ENCODE measurements at regions not wholly inside any gene's neighbourhood (a gene's known extent, or its start where the extent isn't known, plus 50 kb on each side); places are given as distances from the start of the nearest gene placed in this dataset.

DNA sequence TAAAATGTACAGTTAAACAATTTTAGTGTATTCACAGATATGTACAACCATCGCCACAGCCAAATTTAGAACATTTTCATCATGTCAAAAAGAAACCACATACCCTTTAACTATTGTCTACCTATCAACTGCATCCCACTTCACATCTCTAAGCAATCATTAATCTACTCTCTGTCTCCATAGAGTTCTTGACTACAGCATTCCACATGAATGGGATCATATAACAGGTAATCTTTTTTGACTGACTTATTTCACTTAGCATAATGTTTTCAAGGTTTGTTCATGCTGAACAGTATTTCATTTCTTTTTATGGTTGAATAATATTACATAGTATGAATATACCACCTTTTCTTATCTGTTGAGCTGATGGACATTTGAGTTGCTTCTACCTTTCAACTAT is 281.4 kb upstream of the EDA2R start:
- no peak for TF ChIP-seq EP300 (IDR thresholded peaks at IDR 0.05)
- no peak for TF ChIP-seq POLR2A (IDR thresholded peaks at IDR 0.05)
- TF ChIP-seq, protein P1, sequence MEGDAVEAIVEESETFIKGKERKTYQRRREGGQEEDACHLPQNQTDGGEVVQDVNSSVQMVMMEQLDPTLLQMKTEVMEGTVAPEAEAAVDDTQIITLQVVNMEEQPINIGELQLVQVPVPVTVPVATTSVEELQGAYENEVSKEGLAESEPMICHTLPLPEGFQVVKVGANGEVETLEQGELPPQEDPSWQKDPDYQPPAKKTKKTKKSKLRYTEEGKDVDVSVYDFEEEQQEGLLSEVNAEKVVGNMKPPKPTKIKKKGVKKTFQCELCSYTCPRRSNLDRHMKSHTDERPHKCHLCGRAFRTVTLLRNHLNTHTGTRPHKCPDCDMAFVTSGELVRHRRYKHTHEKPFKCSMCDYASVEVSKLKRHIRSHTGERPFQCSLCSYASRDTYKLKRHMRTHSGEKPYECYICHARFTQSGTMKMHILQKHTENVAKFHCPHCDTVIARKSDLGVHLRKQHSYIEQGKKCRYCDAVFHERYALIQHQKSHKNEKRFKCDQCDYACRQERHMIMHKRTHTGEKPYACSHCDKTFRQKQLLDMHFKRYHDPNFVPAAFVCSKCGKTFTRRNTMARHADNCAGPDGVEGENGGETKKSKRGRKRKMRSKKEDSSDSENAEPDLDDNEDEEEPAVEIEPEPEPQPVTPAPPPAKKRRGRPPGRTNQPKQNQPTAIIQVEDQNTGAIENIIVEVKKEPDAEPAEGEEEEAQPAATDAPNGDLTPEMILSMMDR (IDR thresholded peaks at IDR 0.05), result no peak
- no peak for TF ChIP-seq POLR2AphosphoS5 (IDR thresholded peaks at IDR 0.05)
- Histone ChIP-seq H3K4me1 (no peaks in the 10 kb centered on the region), H3K27ac (no peak overlapping the region), H3K36me3 (no peaks in the 10 kb centered on the region), H3K27me3 (no peaks in the 10 kb centered on the region), H3K9me3 (no peaks in the 10 kb centered on the region), H3K4me3 (no peak overlapping the region)
- WGBS, 2 donors (ENCODE audit: low coverage in 1 of 2), result 74 to 91% methylated on average over 1 of the region's 1 CpG
- no peak for ATAC-seq

DNA sequence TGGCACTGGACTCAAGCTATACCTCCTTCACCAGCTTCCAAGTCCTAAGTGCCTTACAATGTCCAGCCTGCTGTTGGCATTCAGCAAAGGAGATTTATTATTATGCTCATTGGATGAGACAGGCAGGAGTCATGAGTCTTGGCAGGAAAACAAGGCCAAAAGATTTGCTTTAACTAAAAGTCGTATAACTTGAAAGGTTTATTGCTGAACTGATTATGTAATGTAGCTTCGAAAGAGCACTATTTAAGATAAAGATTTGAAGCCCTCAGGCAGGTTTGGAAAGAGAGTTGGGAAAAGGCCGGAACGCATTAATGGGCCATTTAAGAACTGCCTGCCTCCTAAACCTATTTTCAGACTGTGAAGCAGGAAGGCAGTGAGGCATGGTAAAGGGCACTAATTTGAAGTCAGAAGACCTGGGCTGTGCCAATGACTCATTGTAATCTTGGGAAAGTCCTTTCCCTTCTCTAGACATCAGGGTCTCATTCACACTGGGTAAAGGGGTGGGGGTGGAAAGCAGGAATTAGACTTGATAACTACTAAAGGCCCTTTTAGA is 280.5 kb upstream of the EDA2R start:
- Histone ChIP-seq H3K36me3 (no peaks in the 10 kb centered on the region), H3K27me3 (no peaks in the 10 kb centered on the region), H3K27ac (no peak overlapping the region), H3K4me1 (no peaks in the 10 kb centered on the region), H3K4me3 (no peak overlapping the region), H3K9me3 (no peaks in the 10 kb centered on the region)
- no peak for ATAC-seq
- 39 to 100% methylated on average over 1 to 2 of the region's 4 CpGs for WGBS, 2 donors (ENCODE audit: low coverage in 1 of 2)
- TF ChIP-seq POLR2AphosphoS5 (IDR thresholded peaks at IDR 0.05) (no peak), POLR2A (IDR thresholded peaks at IDR 0.05) (no peak), EP300 (IDR thresholded peaks at IDR 0.05) (no peak)
- TF ChIP-seq, protein P1 (IDR thresholded peaks at IDR 0.05), result no peak

DNA sequence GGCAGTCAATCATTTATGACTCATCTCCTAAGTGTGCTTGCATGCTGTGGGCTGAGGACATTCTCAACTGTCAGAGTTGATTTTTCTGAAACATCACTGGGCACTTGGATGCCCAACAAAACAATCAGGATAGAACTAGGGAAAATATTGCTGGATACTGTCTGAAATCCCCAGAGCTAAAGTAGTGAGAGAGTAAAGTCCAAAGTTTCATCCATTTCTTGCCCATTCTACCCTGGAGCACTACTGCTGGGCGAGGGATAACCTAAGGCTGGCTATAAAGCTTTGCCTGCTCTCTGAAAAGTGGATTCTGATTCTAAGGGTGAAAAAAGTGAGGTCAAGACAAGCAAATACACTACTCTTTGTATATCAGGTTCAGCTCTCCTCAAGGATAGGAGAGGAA is 279.6 kb upstream of the EDA2R start:
- ATAC-seq, result no peak
- TF ChIP-seq POLR2A (IDR thresholded peaks at IDR 0.05), result no peak
- TF ChIP-seq, protein P1 (IDR thresholded peaks at IDR 0.05), result no peak
- TF ChIP-seq POLR2AphosphoS5 (IDR thresholded peaks at IDR 0.05), result no peak
- TF ChIP-seq EP300 (IDR thresholded peaks at IDR 0.05), result no peak
- H3K4me1 ChIP-seq, result no peaks in the 10 kb centered on the region
- no peaks in the 10 kb centered on the region for H3K36me3 ChIP-seq
- no peak overlapping the region for H3K27ac ChIP-seq
- no peaks in the 10 kb centered on the region for H3K9me3 ChIP-seq
- no peak overlapping the region for H3K4me3 ChIP-seq
- H3K27me3 ChIP-seq, result no peaks in the 10 kb centered on the region
- no CpG with 5 or more reads among the region's 1 CpG for WGBS, 2 donors (ENCODE audit: low coverage in 1 of 2)

DNA sequence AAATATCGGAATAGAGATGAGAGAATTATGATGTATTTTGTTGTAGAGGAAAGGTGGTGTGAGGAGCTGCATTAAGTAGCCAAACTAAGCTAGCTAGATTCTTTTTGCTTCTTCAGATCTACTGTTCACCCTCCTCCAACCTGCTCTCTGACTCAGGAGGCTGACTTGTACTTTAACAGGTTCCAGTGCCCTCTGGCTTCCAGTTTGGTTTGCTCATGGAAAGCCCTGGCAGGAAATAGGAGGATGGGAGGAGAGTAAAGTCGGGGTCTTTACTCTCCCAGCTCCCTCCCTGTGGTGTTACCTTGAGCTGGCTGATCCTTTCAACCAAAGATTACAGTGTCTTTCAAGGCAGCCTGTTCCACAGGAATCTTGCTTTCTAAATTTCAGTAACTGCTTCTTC is 277.0 kb upstream of the EDA2R start:
- 50 to 75% methylated on average over 1 to 2 of the region's 2 CpGs for WGBS, 2 donors (ENCODE audit: low coverage in 1 of 2)

DNA sequence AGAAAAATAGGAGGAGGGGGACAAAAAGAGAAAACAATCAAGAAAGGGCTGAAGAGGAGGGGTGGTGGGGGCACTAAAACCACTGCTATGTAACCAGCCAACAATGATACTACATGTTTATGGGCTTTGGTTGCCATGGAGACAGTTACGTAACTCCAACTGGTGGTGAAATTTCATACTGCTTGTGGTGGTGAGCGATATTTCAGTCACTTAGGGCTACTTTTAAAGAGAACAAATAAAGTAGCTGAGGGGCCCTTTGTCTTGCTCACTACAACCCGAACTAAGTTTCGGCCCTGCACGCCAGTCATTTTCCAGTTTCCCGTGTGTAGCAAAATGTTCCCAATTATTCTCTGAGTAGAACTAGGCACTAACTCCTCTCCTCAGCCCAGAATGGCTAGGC is 275.2 kb upstream of the EDA2R start:
- TF ChIP-seq POLR2AphosphoS5 (IDR thresholded peaks at IDR 0.05), result no peak
- no peak for TF ChIP-seq EP300 (IDR thresholded peaks at IDR 0.05)
- TF ChIP-seq, protein P1 (IDR thresholded peaks at IDR 0.05), result no peak
- no peak for TF ChIP-seq POLR2A (IDR thresholded peaks at IDR 0.05)
- Histone ChIP-seq H3K9me3 (no peaks in the 10 kb centered on the region), H3K27ac (no peak overlapping the region), H3K36me3 (no peaks in the 10 kb centered on the region), H3K4me3 (no peak overlapping the region), H3K4me1 (no peaks in the 10 kb centered on the region), H3K27me3 (no peaks in the 10 kb centered on the region)
- 35 to 36% methylated on average over 2 of the region's 6 CpGs for WGBS, 2 donors (ENCODE audit: low coverage in 1 of 2)
- no peak for ATAC-seq

More for the DNA sequence above, 277.0 kb upstream of the EDA2R start:
- H3K27me3 ChIP-seq, result no peaks in the 10 kb centered on the region
- no peak for ATAC-seq
- no peak overlapping the region for H3K27ac ChIP-seq
- no peak for TF ChIP-seq POLR2AphosphoS5 (IDR thresholded peaks at IDR 0.05)
- TF ChIP-seq, protein P1 (IDR thresholded peaks at IDR 0.05), result no peak
- no peak for TF ChIP-seq POLR2A (IDR thresholded peaks at IDR 0.05)
- no peak for TF ChIP-seq EP300 (IDR thresholded peaks at IDR 0.05)
- no peaks in the 10 kb centered on the region for H3K4me1 ChIP-seq
- H3K36me3 ChIP-seq, result no peaks in the 10 kb centered on the region
- H3K4me3 ChIP-seq, result no peak overlapping the region
- H3K9me3 ChIP-seq, result no peaks in the 10 kb centered on the region
